NCI-H1092 (cell line): ENCODE measurements at regions not wholly inside any gene's neighbourhood (a gene's known extent, or its start where the extent isn't known, plus 50 kb on each side); places are given as distances from the start of the nearest gene placed in this dataset.

ENCODE experiments used
- DNase-seq: peaks from one replicate; lab custom pipeline; 2025; lab: John Stamatoyannopoulos, UW

GRCh38 chr10:7507887-7508726 lies 97.3 kb upstream of the SFMBT2 start:
- DNase-seq = no peak

GRCh38 chr10:7506571-7506970 lies 95.7 kb upstream of the SFMBT2 start:
- no peak for DNase-seq

GRCh38 chr10:7505196-7505595 lies 94.4 kb upstream of the SFMBT2 start:
- DNase-seq = no peak

- DNase-seq = no peak
These were observed 92.4 kb upstream of the SFMBT2 start for GRCh38 chr10:7503190-7503589.

- DNase-seq = no peak
These were observed 90.3 kb upstream of the SFMBT2 start for GRCh38 chr10:7501157-7501556.

GRCh38 chr10:7498111-7498510 lies 87.3 kb upstream of the SFMBT2 start:
- DNase-seq = no peak

GRCh38 chr10:7493996-7494395 lies 83.2 kb upstream of the SFMBT2 start:
- DNase-seq = peak; percentile 20

GRCh38 chr10:7492660-7493046 lies 81.8 kb upstream of the SFMBT2 start:
- no peak for DNase-seq

GRCh38 chr10:7491949-7492659 lies 81.3 kb upstream of the SFMBT2 start:
- no peak for DNase-seq

- no peak for DNase-seq
These were observed 80.4 kb upstream of the SFMBT2 start for GRCh38 chr10:7491230-7491629.

GRCh38 chr10:7488418-7488829 lies 77.6 kb upstream of the SFMBT2 start:
- no peak for DNase-seq

- no peak for DNase-seq
These were observed 76.7 kb upstream of the SFMBT2 start for GRCh38 chr10:7487528-7487927.

GRCh38 chr10:7486528-7486927 lies 75.7 kb upstream of the SFMBT2 start:
- DNase-seq = no peak

GRCh38 chr10:7485799-7486198 lies 75.0 kb upstream of the SFMBT2 start:
- DNase-seq = no peak

- no peak for DNase-seq
These were observed 74.4 kb upstream of the SFMBT2 start for GRCh38 chr10:7485244-7485556.

- no peak for DNase-seq
These were observed 73.8 kb upstream of the SFMBT2 start for GRCh38 chr10:7484456-7485243.

GRCh38 chr10:7483848-7484247 lies 73.0 kb upstream of the SFMBT2 start:
- no peak for DNase-seq

- no peak for DNase-seq
These were observed 72.2 kb upstream of the SFMBT2 start for GRCh38 chr10:7482992-7483391.

GRCh38 chr10:7481368-7481765 lies 70.5 kb upstream of the SFMBT2 start:
- DNase-seq = no peak

- DNase-seq = no peak
These were observed 70.0 kb upstream of the SFMBT2 start for GRCh38 chr10:7480742-7481367.

- no peak for DNase-seq
These were observed 69.2 kb upstream of the SFMBT2 start for GRCh38 chr10:7479861-7480598.
